Ovary (tissue), 7 donors: ENCODE measurements at regions not wholly inside any gene's neighbourhood (a gene's known extent, or its start where the extent isn't known, plus 50 kb on each side); places are given as distances from the start of the nearest gene placed in this dataset.

ENCODE experiments used
- DNase-seq, 5 donors: peaks; one replicate each; pipeline ENCODE4 v3.0.0-alpha.2; 2019 to 2020
- H3K27ac ChIP-seq, 2 donors: fragments of 200-600 bp; one replicate each; pipeline versions ENCODE4 v1.5.1 to v1.8.0; 2019 to 2022
- H3K27me3 ChIP-seq: fragments of 200-600 bp; one replicate; pipeline ENCODE4 v1.8.0; 2022
- H3K36me3 ChIP-seq: fragments of 200-600 bp; sonication (generic); one replicate; pipeline ENCODE4 v1.5.1; 2019
- H3K4me1 ChIP-seq: one replicate; pipeline ENCODE4 v1.8.1; 2013; ENCODE audit warnings: mild to moderate bottlenecking, moderate library complexity; ENCODE audit not compliant: insufficient read depth
- H3K4me3 ChIP-seq: fragments of 200-600 bp; sonication (generic); one replicate; pipeline ENCODE4 v1.5.1; 2017
- H3K9me3 ChIP-seq, 2 donors: fragments of 200-600 bp in 1 of 2; sonication (generic) in 1 of 2; one replicate each; pipeline versions ENCODE4 v1.5.1 to v1.8.1; 2013 to 2019; ENCODE audit warnings: mild to moderate bottlenecking in 1 of 2, moderate library complexity in 1 of 2
- EP300 ChIP-seq: sonication (generic); formaldehyde crosslinking; IDR thresholded peaks from one replicate; pipeline ENCODE4 v1.6.1; 2017; ENCODE audit warnings: antibody characterized with exemption
- POLR2A ChIP-seq: fragments of 450-650 bp; IDR thresholded peaks from one replicate; pipeline ENCODE4 v1.6.1; 2017; ENCODE audit warnings: antibody characterized with exemption, mild to moderate bottlenecking, moderate library complexity
- WGBS, 3 donors: extraction: QIAGEN DNeasy Blood & Tissue Kit in 1 of 3; methylation state at CpG; one replicate each; pipeline versions ENCODE4 v1.1.5 to v1.1.7; 2013 to 2017; 5-methylcytosine and 5-hydroxymethylcytosine counted together
- intact Hi-C, 4 donors: fragments of 100-400 bp; cut with DNase I; formaldehyde crosslinking; loops; one replicate each; pipeline versions ENCODE4 v1.11.0 to v1.15.1; 2022 to 2023
- TF ChIP-seq, protein P1 (sequence below), 3 donors: fragments of 450-650 bp in 2 of 3; fragments of 200-600 bp in 1 of 3; IDR thresholded peaks; one replicate each; pipeline versions ENCODE4 v1.5.1 to v1.8.0; 2016 to 2022; ENCODE audit warnings: antibody characterized with exemption in 3 of 3, mild to moderate bottlenecking in 1 of 3
- donor health status: DM: no; HTN: no; CAD: no; lungs with moderate emphysema.
- donor health status: DM: no; HTN: no; CAD: no.
- donor health status: Bipolar disorder and iron deficiency.
- donor health status: DM: no; HTN: no; CAD: no.
- donor health status: DM: yes; HTN: yes; CAD: no.

DNA sequence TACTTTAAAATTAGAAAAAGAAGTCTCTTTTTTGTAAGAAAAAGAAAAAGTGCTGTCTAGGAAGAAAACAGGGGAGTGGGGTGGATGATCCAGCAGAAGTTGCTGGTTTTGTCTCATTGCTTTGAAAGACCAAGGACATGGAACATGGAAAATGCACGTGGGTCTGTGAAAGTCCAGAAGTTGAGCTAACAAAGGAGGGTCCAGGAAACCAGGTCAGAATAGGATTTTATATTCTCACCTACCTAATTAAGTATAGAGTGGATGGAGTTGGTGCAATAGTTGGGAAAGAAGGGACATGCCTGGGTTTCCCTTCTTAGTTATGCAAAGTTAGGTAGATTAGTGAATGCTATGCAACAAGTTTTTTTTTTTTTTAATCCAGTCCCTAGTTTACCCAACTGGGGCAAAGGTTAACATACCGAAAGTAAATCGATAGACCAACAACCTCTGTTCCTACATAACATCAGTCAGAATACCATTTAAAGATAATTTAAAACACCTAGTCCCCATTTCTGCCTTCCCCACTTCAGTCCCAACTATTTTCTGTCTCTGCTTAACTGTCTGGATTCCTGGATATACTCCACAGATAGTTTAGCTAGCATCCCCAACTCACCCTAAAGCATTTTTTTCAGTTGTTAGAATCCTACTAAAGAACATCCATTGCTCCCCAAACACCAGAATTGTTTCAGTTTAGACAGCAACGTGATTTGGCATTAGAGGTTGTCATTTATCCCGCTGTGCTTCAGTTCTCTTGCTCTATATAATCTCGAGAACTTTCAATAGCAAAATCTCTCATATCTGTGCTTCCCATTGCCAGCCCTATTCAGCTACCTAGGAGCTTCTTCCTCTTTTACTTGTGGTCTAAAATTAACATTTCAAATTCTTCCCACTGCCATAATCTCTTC is 105.7 kb upstream of the PLPPR5 start:
- no peaks in the 10 kb centered on the region for H3K9me3 ChIP-seq
- no peak for DNase-seq
- no peak for TF ChIP-seq EP300
- TF ChIP-seq, protein P1, sequence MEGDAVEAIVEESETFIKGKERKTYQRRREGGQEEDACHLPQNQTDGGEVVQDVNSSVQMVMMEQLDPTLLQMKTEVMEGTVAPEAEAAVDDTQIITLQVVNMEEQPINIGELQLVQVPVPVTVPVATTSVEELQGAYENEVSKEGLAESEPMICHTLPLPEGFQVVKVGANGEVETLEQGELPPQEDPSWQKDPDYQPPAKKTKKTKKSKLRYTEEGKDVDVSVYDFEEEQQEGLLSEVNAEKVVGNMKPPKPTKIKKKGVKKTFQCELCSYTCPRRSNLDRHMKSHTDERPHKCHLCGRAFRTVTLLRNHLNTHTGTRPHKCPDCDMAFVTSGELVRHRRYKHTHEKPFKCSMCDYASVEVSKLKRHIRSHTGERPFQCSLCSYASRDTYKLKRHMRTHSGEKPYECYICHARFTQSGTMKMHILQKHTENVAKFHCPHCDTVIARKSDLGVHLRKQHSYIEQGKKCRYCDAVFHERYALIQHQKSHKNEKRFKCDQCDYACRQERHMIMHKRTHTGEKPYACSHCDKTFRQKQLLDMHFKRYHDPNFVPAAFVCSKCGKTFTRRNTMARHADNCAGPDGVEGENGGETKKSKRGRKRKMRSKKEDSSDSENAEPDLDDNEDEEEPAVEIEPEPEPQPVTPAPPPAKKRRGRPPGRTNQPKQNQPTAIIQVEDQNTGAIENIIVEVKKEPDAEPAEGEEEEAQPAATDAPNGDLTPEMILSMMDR (IDR thresholded peaks at IDR 0.05), result no peak
- no peak for TF ChIP-seq POLR2A
- H3K4me3 ChIP-seq, result no peak overlapping the region
- intact Hi-C loops, result no loop called here
- WGBS, 3 donors, result 62 to 77% (median 74%) methylated on average over 6 of the region's 6 CpGs
- H3K27me3 ChIP-seq, result no peaks in the 10 kb centered on the region
- H3K36me3 ChIP-seq, result no peaks in the 10 kb centered on the region
- no peaks in the 10 kb centered on the region for H3K4me1 ChIP-seq
- H3K27ac ChIP-seq, result no peak overlapping the region

DNA sequence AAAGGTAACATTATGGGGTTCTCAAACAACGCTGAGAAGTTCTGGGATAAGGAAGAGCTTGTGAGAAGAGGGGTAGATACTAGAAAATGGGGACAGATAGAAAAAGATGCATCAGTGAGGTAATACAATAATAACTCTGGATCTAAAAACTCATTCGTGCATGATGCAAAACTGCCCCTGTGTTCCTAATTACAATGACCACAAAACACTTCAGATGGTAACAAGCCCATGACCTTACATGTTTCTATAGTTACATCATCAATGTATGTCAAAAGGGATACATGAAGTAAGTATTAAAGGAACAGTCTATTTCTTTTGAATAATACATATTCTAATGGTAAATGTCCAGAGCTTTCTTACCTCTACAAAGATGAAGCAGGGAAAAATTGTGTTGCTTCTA is 110.6 kb upstream of the PLPPR5 start:
- WGBS, 3 donors, result 81 to 87% (median 86%) methylated on average over 2 of the region's 2 CpGs
- Histone ChIP-seq H3K4me1 (no peaks in the 10 kb centered on the region), H3K27ac (no peak overlapping the region), H3K36me3 (no peaks in the 10 kb centered on the region), H3K9me3 (no peaks in the 10 kb centered on the region), H3K4me3 (no peak overlapping the region), H3K27me3 (no peaks in the 10 kb centered on the region)
- TF ChIP-seq, protein P1 (IDR thresholded peaks at IDR 0.05), result no peak
- TF ChIP-seq EP300, result no peak
- no peak for TF ChIP-seq POLR2A
- intact Hi-C loops, result no loop called here
- no peak for DNase-seq

DNA sequence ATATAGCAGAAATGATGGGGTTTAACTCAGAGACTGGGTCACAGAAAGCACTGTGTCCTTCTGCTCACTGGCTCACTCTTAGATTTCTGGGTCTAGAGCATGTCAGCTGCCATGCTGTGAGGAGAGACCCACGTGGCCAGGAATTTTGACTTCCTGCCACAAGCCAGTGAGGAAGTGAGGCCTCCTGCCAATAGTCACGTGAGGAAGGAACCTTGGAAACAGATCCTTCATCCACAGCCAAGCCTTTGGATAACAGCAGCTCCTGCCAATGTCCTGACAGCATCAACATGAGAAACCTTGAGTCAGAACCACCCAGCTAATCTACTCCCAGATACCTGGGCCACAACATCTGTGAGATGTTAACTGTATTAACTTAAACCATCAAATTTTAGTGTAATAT is 114.5 kb upstream of the PLPPR5 start:
- no peaks in the 10 kb centered on the region for H3K36me3 ChIP-seq
- H3K27ac ChIP-seq, result no peak overlapping the region
- intact Hi-C loops, result no loop called here
- 0 to 4% (median 3%) methylated on average over 2 of the region's 2 CpGs for WGBS, 3 donors
- no peaks in the 10 kb centered on the region for H3K4me1 ChIP-seq
- DNase-seq, result no peak
- TF ChIP-seq POLR2A (no peak), EP300 (no peak)
- TF ChIP-seq, protein P1 (IDR thresholded peaks at IDR 0.05), result no peak
- H3K4me3 ChIP-seq, result no peak overlapping the region
- no peaks in the 10 kb centered on the region for H3K27me3 ChIP-seq
- H3K9me3 ChIP-seq, result no peaks in the 10 kb centered on the region

DNA sequence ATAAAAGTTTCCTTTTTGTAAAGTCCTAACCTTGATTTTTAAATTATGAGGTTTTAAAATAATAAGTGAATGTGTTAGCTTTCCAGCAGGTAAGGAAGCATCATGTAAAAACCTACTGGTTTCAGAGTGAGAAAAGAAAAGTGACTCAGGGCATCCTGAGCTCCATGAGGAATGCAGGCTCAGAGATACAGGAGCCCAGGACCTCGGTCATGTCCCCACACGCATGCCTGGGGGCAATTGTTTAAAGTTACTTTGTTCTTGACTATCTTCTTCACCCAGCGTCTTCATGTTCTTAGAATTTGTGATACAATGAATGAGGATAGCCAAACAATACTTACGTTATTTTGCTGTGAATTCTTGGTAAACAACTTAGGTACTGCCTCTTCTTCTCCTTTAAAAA is 117.4 kb upstream of the PLPPR5 start:
- Histone ChIP-seq H3K4me1 (no peaks in the 10 kb centered on the region), H3K4me3 (no peak overlapping the region), H3K36me3 (no peaks in the 10 kb centered on the region), H3K27ac (no peak overlapping the region), H3K9me3 (no peaks in the 10 kb centered on the region), H3K27me3 (no peaks in the 10 kb centered on the region)
- 71 to 86% (median 74%) methylated on average over 4 of the region's 4 CpGs for WGBS, 3 donors
- TF ChIP-seq, protein P1 (IDR thresholded peaks at IDR 0.05), result no peak
- TF ChIP-seq EP300 (no peak), POLR2A (no peak)
- no peak for DNase-seq
- intact Hi-C loops, result no loop called here
